Neural progenitor cell (in vitro differentiated cells): ENCODE measurements at regions not wholly inside any gene's neighbourhood (a gene's known extent, or its start where the extent isn't known, plus 50 kb on each side); places are given as distances from the start of the nearest gene placed in this dataset.

ENCODE experiments used
- EZH2 ChIP-seq: fragments of 200-600 bp; sonication (generic); IDR thresholded peaks from 2 replicates; pipeline ENCODE4 v1.6.1; 2017; ENCODE audit warnings: antibody characterized with exemption, mild to moderate bottlenecking, moderate library complexity
- TF ChIP-seq, protein P1 (sequence below): fragments of 200-600 bp; sonication (generic); IDR thresholded peaks from 2 replicates; pipeline ENCODE4 v1.5.1; 2017; ENCODE audit warnings: antibody characterized with exemption, mild to moderate bottlenecking

DNA sequence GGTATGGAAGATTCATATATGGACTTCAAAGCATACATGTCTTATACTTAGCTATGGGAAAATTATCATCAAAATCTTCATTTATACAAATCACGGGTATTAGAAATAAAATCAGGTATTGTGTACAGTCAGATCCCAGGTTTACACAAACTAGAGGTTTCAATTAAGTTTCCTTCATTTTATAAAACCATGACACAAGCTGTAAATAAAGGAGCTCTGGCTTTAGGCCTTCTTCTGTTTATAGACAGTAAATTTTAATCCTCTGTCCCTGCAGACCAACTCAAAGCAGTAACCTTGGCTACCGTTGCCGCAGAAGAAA lies 68.8 kb upstream of the CHD2 start:
- TF ChIP-seq, protein P1, sequence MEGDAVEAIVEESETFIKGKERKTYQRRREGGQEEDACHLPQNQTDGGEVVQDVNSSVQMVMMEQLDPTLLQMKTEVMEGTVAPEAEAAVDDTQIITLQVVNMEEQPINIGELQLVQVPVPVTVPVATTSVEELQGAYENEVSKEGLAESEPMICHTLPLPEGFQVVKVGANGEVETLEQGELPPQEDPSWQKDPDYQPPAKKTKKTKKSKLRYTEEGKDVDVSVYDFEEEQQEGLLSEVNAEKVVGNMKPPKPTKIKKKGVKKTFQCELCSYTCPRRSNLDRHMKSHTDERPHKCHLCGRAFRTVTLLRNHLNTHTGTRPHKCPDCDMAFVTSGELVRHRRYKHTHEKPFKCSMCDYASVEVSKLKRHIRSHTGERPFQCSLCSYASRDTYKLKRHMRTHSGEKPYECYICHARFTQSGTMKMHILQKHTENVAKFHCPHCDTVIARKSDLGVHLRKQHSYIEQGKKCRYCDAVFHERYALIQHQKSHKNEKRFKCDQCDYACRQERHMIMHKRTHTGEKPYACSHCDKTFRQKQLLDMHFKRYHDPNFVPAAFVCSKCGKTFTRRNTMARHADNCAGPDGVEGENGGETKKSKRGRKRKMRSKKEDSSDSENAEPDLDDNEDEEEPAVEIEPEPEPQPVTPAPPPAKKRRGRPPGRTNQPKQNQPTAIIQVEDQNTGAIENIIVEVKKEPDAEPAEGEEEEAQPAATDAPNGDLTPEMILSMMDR = no peak
- TF ChIP-seq EZH2 = no peak
